LoVo (cell line): ENCODE measurements at regions not wholly inside any gene's neighbourhood (a gene's known extent, or its start where the extent isn't known, plus 50 kb on each side); places are given as distances from the start of the nearest gene placed in this dataset.
"Not testable (repeated sequence)": the region's sequence is repeated elsewhere in the genome, so short reads cannot be mapped to it uniquely, and the experiment has no call there.

ENCODE experiments used
- DNase-seq: peaks from one replicate; pipeline ENCODE4 v3.0.0-alpha.2; 2016; ENCODE audit warnings: low spot score

DNA sequence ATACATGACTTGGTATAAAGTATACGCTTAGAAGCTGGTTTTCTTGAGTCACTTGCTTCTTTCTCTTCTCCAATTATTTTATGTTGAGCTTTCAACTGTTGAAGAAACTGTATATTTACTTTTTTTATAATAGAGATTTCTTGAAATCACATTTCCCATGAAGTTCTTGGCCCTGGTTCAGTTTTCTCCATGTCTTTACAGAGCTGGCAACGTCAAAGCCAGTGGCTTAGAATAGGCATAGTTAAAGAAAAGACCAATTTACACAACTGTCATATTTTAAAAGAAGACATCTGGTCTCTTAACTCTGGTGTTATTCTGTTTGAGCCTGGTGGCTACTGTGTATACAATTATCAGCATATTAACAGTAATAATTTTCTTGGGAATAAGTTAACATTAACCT lies 1249.3 kb downstream of the CDH12 start:
- DNase-seq, result no peak

DNA sequence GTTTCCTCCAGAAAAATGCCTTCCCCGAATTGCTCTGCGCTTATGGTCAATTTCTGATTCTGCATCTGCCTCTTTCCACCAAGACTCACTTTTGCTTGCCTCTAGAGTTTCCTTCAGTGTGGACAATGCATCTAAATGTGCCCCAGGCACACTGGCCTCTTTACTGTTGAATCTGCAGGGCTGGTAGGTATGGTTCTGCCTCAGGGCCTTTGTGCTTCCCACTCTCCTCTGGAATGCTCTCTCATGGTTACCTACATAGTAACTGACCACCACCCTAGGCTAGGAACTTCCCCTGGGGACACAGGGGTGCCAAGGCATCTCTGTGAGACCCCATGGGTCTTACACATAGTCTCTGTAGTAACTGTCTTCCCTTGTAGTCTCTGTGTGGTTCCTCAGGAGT lies 1258.6 kb downstream of the CDH12 start:
- DNase-seq, result no peak

DNA sequence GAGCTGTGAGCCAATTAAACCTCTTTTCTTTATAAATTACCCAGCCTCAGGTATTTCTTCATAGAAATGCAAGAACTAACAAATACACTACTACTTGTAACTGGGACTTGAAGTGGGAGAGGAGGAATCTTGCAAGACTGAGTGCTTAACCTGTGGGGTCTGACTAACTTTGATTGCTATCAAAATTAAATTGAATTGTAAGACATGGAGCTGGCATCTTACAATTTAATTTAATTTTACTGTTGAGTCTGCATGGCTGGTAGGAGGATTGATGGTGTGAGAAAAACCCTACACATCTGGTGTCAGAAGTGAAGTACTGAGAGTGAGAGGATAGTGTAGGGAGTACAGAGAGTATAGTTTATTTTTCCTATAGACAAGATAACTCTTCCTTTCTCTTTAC lies 1259.9 kb downstream of the CDH12 start:
- DNase-seq, result no peak

DNA sequence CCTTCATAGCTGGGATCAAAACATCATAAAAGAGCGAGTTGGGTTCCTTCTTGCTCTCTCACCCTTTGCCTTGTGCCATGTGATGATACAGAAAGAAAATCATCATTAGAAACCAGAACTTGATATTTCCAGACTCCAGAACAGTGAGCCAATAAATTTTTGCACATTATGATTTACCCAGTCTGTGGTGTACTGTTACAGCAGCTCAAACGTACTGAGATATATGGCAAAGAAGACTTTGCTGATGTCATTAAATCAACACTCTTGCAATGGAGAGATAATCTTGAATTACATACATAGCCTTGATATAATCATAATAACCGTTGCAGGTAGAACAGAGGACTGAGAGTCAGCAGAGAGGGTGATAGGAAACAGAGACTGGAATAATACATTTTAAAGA lies 1271.6 kb downstream of the CDH12 start:
- DNase-seq, result no peak

DNA sequence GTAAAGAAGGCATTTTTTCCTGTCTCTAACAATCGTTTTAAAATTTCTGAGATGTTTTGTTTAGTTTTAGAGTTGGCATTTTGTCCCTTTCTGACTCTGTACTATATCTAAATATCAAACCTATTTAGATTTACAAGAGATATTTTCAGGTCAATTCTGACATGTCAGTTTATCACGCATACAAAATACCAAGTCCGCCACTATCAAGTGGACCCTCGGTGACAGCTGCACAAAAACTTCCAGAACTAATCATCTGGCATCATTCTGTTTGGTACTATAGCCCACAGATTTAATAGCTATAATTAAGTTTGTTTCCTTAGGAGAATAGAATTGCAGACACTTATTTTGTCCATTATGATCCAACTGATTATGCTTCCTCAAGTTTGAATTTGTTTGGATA lies 1278.2 kb downstream of the CDH12 start:
- no peak for DNase-seq

DNA sequence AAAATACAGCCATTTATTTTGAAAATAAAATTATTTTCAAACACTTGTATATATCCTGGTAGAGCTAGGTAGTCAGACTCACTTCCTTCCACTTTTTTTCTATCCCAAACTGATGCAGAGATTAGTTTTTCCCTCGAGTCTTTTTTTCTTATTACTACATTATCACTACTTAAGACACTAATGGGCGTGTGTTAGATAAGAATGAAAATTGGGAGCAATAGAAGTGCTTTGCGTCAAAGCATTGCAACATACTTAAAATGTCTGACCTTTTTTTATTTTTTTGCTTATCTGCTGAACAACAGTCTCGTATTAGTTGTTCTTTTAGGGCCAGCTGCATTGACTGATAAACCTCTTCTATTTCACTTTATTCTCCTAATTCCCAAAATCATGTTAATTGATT lies 1278.7 kb downstream of the CDH12 start:
- no peak for DNase-seq

DNA sequence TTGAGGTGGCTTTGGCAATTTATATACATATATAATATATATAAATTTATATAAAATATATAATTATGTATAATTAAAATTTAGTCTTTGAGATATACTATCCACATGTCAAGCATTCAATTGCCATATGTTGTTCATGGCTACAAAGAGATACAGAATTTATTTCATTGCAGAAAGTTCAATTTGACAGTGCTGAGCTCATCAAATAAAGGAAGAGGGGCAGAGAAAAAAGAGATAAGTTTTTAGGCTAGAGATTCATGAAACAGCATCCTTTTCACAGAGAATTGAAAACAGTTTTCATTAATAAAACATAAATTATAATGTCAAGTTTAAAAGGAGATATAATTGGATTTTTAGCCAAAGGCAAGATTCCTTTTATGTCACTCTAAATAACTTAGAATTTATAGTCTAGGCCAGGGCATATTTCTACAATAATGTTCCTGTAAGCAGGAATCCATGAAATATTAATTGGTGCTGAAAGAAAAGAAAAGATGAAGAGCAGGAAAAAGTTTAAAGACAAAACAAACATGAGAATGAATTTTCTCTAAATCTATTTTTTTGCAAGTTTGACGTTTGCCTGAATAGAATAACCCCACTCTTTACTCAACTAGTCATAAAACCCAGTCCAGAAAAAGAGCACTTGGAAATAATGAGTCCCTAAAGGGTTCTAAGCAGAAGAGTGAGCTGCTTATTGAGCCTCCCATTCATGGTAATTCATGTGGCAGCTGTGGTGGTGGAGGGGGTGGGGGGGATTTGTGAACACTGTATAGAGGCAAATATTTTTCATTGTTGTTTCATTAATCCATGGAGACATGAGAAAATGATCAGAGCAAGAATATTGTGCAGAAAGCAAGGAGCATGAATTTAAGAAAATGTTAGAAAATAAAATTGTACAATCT lies 1279.5 kb downstream of the CDH12 start:
- DNase-seq, result no peak

DNA sequence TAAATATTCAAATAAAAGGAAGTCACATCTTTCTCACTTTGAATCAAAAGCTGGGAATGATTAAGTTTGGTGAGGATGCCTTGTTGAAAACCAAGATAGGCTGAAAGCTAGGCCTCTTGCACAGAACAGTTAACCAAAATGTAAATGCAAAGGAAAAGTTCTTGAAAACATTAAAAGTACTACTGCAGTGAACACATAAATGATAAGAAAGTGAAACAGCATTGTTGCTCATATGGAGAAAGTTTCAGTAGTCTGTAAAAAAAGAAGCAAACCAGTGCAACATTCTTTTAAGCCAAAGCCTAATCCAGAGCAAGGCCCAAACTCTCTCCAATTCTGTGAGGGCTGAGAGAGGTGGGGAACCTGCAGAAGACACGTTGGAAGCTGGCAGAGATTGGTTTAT lies 1281.9 kb downstream of the CDH12 start:
- not testable (repeated sequence) for DNase-seq

DNA sequence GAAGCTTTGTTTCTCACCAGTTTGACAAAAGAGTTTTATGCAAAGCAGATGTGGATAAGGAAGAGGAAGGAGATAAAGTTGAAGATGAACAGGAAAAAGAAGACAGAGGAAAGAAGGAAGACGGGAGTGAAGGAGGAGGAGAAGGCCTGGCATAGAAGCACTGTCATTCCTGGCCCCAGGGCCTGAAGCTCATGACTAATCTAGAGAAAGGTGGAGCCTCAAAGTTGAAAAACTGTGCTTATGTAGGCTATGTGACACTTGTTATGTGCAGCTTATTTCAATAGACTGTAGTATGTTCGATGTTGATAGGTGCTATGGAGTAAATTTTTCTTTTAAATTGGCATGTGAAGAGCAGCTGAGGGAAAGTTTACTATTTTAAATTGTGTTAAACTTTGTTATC lies 1294.0 kb downstream of the CDH12 start:
- not testable (repeated sequence) for DNase-seq

DNA sequence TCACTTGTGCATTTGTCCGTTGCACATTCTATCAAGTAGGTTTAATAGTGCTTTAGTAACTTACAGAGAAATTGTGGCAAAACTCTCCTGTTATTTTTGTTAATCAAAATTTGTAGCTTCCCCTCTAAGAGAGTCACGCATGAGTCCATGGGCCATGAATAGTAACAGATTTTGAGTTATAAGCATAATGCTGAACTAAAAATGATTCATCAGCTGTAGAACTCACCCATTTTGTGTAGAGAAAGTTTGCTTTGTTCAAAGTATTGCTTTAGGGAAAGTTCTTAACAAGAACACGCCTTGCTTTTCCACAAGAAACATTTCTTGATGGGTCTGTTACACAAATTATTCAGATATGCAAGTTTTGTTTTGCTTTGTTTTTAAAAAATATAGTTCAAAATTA lies 1300.9 kb downstream of the CDH12 start:
- not testable (repeated sequence) for DNase-seq

DNA sequence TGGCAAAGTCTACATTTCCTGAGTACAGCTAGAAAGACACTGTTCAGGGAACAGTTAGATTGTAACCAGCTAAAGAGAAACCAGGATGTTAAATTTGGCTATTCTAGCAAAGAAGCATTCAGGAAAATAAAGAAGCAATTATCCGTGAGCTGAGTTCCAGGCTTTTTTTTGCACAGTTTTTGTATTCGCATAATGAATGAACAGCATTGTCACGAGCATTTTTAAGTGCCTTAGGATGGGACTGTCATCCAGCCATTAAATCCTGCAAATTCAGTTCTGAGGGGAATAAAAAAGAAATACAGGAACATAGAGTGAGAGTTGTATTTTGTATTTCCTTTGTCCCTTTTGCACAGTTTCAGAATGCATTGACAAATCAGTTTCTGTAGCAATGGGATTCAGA lies 1302.2 kb downstream of the CDH12 start:
- DNase-seq, result not testable (repeated sequence)

DNA sequence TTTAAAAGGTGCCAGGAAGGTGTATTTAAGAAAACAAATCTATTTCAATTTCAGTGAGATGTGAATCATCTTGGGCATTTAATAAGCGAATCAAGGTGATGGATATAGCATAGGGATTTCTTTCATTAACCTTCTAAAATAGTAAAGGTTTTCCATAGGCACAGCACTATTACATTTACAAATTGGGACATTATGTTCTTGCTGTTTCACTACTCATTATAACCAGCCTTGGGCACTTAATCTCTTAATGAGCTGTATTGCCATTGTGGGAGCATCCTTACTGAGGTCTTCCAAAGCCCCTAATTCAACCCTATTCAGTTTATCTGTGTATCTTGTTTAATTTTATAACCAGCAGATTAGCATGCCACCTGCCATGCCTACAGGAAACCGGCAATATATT lies 1305.5 kb downstream of the CDH12 start:
- DNase-seq, result not testable (repeated sequence)

DNA sequence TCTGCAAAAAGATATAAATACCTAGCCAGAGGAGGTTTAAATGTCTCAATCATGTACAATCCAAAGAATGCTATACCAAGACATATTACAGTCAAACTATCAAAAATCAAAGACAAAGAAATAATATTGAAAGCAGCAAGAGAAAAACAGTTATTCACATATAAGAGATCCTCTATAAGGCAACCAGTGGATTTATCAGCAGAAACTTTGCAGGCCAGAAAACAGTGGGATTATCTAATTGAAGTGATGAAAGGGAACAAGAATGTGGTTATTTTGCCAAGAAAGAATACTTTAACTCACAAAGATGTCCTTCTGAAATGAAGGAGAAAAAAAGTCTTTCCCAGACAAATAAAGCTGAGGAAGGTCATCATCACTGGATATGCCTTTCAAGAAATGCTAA lies 1318.0 kb downstream of the CDH12 start:
- DNase-seq, result not testable (repeated sequence)

DNA sequence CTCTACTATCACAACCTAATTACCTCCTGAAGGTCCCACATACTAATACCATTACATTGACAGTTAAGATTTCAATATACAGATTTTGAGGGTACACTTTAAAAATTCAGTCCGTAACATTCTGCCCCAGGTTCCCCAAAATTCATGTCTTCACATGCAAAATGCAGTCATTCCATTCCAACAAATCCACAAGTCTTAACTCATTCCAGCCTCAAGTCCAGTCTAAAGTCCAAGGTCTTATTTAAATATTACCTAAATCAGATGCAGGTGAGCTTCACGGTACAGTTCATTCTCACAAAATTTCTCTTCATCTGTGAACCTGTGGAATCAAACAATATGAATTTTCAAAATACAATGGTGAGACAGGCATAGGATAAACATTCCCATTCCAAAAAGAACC lies 1332.0 kb downstream of the CDH12 start:
- DNase-seq, result not testable (repeated sequence)

DNA sequence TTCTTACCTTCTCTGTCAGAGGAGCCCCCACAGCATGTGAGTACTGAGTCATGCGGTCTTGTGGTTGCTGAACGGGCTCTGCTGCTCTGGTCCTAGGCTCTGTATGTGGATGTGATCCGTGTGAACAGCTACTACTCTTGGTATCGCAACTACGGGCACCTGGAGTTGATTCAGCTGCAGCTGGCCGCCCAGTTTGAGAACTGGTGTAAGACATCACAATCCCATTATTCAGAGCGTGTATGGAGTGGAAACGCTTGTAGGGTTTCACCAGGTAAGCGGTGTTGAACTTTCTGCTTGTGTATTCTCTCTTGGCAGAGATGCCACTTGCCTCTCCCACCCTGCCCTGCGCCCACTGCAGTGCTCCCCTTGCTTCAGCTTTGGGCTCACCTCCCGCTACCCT lies 1356.2 kb downstream of the CDH12 start:
- not testable (repeated sequence) for DNase-seq

DNA sequence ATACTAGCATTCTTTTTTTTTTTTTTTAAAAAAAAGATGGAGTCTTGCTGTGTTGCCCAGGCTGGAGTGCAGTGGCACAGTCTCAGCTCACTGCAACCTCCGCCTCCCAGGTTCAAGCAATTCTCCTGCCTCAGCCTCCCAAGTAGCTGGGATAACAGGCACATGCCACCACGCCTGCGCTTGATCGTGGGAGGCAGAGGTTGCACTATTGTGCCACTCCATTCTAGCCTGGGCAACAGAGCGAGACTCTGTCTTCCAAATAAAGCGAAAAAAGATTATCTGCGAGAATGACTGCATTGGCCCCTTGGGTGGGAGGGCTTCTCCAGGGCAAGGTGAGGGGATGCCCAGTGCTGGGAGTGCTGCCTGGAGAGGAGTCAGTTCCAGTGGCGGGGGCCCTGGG lies 1357.1 kb downstream of the CDH12 start:
- not testable (repeated sequence) for DNase-seq

DNA sequence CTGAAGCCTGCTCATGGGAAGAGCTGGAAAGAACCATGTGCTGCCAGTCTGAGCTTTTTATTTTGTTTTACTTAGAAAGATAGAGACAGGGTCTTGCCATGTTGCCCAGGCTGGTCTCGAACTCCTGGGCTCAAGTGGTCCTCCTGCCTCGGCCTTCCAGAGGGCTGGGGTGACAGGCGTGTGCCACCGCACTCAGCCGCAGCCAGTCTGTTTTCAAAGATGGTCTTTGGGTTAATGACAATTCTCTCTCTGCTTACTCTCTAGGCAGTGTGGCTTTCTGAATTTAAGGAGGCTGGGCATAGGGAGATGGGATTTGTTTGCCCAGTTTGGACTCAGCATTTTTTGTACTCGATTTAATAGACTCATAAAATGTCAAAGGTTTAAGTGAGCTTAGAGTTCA lies 1357.9 kb downstream of the CDH12 start:
- DNase-seq, result not testable (repeated sequence)

DNA sequence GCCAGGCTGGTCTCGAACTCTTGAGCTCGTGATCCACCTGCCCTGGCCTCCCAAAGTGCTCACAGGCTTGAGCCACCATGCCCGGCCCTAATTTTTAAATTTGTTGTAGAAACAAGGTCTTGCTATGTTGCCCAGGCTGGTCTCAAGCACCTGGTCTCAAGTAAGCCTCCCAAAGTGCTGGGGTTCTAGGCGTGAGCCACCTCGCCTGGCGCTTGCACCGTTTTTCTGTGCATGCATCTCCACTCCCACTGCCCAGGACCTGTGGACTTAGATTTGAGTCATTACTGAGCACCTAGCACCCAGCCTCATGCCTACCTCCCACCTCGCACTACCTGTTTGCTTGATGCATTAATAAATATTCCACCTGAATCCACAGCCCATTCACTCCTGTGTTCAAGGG lies 1359.1 kb downstream of the CDH12 start:
- DNase-seq, result not testable (repeated sequence)

DNA sequence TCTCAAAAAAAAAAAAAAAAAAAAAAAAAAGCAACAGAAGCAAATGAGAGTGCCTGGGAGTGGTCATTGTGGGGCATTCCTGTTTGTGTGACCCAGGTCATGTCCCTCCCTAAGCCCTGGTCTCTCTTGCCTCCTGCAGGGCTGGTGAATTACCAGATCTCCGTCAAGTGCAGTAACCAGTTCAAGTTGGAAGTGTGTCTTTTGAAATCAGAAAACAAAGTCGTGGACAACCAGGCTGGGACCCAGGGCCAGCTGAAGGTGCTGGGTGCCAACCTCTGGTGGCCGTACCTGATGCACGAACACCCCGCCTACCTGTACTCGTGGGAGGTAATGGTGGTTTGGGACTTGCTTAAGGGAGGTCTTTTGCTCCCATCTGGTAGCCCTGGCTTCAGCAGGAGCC lies 1362.0 kb downstream of the CDH12 start:
- DNase-seq, result not testable (repeated sequence)

DNA sequence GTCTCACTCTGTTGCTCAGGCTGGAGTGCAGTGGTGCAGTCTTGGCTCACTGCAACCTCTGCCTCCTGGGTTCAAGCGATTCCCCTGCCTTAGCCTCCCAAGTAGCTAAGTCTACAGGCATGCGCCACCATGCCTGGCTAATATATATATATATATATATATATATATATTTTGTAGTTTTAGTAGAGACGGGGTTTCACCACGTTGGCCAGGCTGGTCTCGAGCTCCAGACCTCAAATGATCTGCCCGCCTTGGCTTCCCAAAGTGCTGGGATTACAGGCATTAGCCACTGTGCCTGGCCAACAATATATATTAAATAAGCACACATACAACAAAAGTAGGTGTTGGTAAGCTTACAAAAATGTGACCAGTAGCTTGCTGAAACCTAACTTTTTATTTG lies 1364.3 kb downstream of the CDH12 start:
- DNase-seq, result not testable (repeated sequence)

DNA sequence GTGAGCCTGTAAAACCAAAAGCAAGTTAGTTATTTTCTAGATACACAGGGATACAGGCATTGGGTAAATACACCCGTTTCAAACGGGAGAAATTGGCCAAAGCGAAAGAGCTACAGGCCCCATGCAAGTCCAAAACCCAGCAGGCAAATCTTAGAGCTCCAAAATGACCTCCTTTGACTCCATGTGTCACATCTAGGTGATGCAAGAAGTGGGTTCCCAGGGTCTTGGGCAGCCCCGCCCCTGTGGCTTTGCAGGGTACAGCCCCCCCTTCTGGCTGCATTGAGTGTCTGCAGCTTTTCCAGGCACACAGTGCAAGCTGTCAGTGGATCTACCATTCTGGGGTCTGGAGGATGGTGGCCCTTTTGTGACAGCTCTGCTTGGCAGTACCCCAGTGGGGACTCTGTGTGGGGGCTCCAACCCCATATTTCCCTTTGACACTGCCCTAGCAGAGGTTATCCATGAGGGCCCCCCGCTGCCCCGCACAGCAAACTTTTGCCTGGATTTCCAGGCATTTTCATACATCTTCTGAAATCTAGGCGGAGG lies 1367.6 kb downstream of the CDH12 start:
- DNase-seq, result not testable (repeated sequence)

DNA sequence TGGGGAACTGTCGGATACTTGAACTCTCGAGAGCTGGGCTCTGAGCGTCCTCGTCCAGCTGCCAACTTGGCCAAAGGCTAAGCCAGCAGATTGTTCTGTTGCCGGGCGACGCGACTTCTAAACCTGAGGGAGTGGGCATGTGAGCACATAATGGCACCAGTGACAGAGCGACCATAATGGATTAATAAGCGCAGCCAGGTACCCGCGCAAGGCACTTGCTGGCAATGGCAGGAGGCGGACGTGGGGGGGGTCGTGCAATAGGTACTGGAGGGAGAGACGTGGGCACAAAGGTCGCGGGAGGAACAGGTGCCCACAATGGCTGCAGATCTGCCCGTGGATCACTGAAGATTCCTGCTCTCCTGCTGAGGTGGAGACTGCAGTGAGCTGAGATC lies 1368.7 kb downstream of the CDH12 start:
- DNase-seq, result not testable (repeated sequence)

DNA sequence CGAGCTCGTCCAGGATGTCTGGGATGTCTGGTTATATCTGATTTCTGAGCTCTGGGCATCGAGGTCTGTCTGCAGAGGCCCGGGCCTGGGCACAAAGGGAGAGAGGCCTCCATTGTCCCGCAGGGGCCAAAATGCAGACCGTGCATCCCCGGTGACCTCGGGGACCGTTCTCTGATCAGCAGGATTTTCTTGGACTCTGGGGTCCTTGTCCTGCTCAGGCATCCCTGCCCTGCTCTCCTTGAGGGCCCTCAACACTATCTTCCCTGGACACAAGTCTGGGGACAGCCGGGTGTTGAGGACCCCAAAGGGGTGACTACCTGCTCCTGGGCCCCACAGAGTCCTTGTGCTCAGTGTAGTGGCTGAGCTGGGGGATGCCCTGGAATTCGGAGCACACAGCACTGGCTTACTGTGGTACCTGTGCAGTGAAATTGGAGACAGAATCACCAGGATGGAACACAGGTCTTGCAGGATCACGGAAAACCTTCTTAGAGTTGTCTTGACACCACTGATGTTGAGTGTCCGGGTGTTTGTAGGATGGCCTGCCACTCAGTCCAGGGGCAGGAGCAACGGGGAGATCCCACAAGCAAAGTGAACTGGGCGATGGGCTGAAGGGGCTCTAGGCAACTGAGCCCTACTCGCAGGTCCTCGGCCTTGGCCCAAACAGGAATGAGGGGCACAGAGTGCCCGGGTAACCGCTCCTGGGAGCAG lies 1369.2 kb downstream of the CDH12 start:
- not testable (repeated sequence) for DNase-seq
